GM12873 (cell line): ENCODE measurements at regions not wholly inside any gene's neighbourhood (a gene's known extent, or its start where the extent isn't known, plus 50 kb on each side); places are given as distances from the start of the nearest gene placed in this dataset.

Source experiments
- TF ChIP-seq, protein P1 (sequence below): IDR thresholded peaks from 2 replicates; pipeline ENCODE4 v1.5.1; 2012; ENCODE audit warnings: low read depth, mild to moderate bottlenecking, moderate library complexity, low read length, control low read depth; ENCODE audit not compliant: insufficient read depth; ENCODE audit errors: missing control alignments

DNA sequence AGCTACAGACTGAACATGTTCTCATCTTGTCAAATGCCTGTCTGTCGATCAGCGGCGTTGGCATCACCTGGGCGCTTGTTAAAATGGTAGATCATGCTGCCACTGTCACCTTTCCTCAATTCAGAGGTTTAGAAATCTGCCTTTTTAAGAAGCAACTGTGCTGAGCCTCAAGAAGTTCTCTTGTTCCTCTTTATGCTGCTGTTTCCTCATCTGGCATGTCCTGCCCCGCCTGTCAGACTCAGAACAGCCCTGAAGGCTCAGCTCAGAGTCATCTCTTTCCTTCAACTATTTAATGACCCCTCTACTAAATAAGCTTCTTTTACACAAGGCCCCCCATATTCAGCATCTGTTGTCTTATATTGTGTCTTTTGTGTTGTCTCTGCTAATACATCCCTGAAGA, 368.2 kb downstream of the EPM2A start:
- TF ChIP-seq, protein P1, sequence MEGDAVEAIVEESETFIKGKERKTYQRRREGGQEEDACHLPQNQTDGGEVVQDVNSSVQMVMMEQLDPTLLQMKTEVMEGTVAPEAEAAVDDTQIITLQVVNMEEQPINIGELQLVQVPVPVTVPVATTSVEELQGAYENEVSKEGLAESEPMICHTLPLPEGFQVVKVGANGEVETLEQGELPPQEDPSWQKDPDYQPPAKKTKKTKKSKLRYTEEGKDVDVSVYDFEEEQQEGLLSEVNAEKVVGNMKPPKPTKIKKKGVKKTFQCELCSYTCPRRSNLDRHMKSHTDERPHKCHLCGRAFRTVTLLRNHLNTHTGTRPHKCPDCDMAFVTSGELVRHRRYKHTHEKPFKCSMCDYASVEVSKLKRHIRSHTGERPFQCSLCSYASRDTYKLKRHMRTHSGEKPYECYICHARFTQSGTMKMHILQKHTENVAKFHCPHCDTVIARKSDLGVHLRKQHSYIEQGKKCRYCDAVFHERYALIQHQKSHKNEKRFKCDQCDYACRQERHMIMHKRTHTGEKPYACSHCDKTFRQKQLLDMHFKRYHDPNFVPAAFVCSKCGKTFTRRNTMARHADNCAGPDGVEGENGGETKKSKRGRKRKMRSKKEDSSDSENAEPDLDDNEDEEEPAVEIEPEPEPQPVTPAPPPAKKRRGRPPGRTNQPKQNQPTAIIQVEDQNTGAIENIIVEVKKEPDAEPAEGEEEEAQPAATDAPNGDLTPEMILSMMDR = no peak

DNA sequence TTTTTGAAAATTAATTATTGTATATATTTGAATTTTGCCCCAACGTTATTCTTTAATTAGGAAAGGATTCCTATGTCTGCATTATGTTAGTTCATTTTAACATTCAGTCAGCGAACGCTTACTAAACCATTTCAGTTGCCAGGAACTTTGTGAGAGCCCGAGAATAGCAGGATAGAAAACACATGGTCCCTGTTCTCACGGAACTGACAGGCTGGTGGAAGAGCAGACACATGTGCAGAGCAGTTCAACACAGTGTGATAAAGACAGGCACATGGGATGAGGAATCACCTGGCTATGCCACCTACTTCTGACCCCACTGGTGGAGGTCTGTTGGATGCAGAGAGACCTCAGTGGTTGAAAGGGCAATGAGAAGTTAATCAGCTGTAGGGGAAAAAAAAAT, 367.2 kb downstream of the EPM2A start:
- TF ChIP-seq, protein P1 = no peak

DNA sequence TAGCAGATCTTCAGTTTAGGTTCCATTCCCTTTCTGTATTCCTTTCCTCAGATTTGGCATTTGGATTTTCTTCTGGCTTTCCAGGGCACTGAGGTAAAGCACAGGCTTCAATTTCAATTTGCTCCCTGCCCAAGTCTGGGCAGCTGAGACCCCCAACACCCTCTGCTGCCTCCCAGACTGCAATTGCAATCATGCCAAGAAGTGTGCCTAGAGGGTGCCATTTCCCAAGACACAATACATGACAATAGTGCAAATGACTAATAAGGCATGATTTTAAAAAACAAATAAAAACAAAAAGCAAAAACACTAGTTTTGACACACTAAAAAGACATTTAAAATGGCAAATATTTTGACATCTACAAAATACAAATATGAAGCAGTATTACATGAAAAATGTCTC, 364.8 kb downstream of the EPM2A start:
- TF ChIP-seq, protein P1 = no peak

DNA sequence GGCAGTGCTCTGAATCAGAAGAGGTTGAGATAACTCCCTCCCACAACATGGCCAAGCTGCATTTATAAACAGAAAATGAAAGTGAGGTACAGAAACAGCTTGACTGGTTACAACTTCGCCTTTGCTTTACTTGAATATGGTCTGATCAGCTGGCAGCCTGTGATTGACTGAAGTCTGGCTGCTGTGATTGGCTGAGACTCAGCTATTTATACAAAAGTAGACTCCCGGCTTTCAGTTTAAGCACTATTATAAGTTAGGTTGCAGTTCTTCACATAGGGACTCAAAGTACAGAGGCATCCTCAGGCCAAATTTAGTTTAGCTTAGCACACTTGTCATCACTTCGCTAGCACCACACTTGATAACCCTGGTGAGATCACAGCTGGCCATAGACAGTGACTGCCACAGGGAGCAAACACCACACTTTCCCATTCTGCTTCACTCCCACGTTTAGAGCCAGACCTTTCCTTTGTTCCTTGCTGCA, 362.6 kb downstream of the EPM2A start:
- TF ChIP-seq, protein P1 = no peak

DNA sequence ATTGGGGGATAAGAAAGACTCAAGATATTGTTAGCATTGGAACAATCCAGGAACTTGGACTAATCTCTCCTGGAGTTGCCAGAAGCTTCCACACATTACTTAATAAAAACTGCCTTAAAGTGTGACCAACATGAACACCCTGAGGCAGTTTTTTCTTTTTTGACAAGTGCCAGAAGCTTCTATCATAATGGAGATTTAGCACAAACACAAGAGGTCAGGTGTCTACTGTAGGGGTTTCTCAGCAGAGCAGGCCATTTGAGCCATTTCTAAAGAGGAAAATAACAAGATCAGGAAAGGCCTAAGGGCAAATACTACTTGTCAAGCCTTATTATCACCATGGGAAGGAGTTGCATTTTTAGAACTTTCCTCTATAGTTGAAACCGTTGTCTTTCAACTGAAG, 361.5 kb downstream of the EPM2A start:
- TF ChIP-seq, protein P1 = no peak

DNA sequence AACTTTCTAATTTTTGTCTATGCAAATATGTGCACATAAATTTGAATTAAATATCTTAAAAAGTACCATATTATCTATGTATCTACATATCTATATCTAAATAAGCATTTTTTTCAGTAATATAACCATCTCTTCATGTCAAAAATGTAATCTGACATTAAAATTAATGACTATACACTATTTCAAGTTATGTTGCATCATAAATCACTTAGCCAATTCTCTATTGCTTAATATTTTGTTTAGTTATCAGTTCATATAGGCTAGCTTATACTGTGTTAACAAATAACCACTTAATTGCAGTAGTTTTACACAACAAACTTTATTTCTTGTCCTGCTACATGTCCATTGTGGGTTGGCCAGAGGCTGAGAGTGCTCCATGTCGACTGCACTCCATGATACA, 360.8 kb downstream of the EPM2A start:
- TF ChIP-seq, protein P1 = no peak

DNA sequence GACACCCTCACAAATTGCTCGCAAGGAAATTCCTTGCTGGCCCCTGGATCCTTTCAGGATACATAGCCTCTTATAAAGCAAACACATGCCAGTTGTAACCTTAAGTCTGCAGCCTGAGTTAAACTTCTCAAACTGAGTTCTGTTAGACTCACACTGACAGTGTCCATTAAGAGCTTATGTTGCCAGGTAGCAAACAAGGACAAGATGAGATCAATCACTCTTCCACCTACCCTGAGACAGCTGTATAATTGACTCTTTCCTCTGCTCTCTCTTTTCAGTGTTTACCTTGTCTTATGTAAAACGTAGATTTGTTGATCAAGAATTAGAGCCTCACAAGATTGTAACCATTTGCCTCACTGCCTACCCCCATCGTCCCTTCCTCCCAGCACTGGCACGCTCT, 359.8 kb downstream of the EPM2A start:
- TF ChIP-seq, protein P1 = no peak
